HuH-7 (cell line): ENCODE measurements at regions not wholly inside any gene's neighbourhood (a gene's known extent, or its start where the extent isn't known, plus 50 kb on each side); places are given as distances from the start of the nearest gene placed in this dataset.
A peak's percentile ranks its signal among the peaks of the same experiment; 100 is the strongest.
"Not testable (repeated sequence)": the region's sequence is repeated elsewhere in the genome, so short reads cannot be mapped to it uniquely, and the experiment has no call there.

Experiments
- DNase-seq: peaks from one replicate; pipeline ENCODE4 v3.0.0; 2011; ENCODE audit warnings: low spot score

DNA sequence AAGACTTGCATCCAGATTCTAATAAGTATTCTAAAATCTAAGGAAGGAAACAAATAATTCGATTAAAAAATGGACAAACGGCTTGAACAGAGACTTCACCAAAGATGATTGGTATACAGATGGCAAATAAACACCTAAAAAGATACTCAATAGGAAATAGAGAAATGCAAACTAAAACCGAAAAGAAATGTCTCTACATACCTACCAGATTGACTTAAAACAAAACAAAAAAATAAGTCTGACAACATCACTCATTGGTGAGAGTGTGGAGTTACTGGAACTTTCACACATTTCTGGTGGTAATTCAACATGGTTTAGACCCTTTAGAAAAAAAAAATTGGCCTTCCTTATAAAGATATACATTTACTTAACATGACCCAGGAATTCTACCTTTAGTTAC, 869.8 kb downstream of the TTLL7 start:
- no peak for DNase-seq

- DNase-seq, result no peak
These were observed 873.5 kb downstream of the TTLL7 start for GRCh38 chr1:83125456-83125855.

DNA sequence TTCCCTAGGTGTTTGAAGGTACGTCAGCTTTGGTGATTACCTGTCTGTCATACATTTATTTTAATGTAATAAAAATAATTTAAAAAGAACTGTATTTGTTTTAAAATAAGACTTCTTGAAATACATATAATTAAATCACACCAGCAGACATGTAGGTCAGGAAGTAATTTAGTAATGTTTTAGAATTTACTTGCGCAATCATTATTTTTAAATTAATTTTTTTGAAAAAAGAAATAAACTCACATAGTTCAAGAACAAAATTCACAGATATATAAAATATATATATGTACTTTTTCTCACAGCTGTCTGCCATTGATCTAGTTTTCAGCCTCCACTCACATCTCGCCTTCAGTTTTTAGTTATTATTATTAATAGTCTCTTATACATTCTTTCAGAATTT, 875.9 kb downstream of the TTLL7 start:
- DNase-seq, result no peak

GRCh38 chr1:83118472-83118871, 880.5 kb downstream of the TTLL7 start:
- no peak for DNase-seq

GRCh38 chr1:83117030-83117429, 881.9 kb downstream of the TTLL7 start:
- not testable (repeated sequence) for DNase-seq

- DNase-seq, result no peak
These were observed 883.1 kb downstream of the TTLL7 start for GRCh38 chr1:83115785-83116184.

- DNase-seq, result no peak
These were observed 884.6 kb downstream of the TTLL7 start for GRCh38 chr1:83114136-83114834.

GRCh38 chr1:83113652-83114051, 885.3 kb downstream of the TTLL7 start:
- no peak for DNase-seq

DNA sequence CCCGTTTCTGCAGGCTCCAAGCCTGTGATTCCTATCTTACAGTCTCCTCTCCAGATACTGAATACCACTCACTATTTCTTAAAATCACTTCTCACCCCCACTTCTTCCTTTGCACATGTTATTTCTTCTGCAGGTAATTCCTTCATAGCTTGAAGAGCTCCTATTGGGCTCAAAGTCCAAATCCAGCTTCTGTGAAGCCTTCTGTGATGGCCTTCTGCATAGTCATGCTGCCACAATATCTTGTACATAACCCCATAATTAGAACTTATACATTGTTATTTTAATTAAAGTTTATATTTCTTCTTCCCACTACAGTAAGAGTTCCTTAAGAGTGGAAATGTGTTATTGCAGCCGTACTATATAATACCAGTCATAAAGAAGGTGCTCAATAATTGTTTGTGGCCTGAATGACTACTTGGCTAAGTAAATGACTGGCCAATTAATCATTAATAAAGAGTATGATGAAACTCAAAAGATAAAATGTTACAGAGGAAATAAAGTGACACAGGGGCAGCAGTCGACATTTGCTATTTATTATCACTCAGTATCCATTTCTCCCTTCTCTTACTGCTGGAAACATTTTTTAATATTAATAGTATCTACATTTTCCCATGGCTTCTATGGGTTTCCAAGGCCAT, 886.6 kb downstream of the TTLL7 start:
- no peak for DNase-seq

DNA sequence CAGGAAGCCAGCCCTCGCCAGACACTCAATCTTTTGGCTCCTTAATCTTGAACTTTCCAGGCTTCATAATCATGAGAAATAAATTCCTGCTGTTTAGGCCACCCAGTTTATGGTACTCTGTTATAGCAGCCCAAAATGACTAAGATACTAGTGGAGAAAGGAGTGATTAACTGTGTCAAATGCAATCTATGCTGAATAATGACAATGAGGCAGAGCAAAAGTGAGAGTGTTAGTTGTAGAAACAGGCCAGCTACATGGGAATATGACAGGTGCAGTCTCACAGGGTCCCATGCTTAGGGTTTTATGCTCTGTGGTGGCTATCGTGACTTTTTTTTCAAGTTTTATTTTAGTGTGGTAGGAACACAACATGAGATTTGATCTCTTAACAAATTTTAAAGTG, 888.8 kb downstream of the TTLL7 start:
- no peak for DNase-seq

GRCh38 chr1:83109692-83110091, 889.2 kb downstream of the TTLL7 start:
- no peak for DNase-seq

DNA sequence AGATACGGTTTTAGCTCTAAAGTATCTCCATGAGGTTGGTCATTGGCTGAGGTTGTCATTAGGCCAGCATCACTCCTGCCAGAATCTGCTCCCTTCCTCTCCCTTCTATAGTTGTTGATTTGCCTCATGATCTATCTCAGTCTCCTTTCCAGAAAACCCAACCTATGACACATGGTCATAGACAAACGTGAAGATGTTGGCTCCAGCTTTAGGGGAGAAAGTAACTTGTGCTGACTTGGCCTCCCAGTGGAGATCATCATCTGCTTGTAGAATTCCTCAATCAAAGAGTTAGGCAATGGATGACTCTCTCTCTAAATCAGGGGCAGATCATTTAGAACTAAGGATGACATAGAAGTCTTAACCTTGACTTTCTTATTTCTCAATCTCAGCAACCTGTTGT, 894.4 kb downstream of the TTLL7 start:
- no peak for DNase-seq

DNA sequence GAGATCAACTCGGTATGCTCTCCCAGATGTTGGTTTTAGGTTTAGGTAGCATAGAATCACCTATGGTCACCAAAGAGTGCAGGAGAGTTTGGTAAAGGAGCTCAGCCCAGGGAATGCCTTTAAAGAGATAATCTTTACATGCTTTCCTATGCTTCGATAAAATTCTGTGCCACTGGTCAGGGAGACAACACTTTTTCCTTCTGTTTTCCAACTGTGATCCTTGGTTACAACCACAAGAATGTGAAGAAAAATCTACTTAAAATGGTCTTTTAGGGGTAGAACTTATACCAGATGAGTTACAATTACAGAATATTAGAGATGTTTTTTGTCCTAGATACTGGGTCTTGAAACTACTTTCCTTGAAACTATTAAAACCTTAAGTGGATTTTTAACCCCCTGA, 895.6 kb downstream of the TTLL7 start:
- DNase-seq, result no peak

DNA sequence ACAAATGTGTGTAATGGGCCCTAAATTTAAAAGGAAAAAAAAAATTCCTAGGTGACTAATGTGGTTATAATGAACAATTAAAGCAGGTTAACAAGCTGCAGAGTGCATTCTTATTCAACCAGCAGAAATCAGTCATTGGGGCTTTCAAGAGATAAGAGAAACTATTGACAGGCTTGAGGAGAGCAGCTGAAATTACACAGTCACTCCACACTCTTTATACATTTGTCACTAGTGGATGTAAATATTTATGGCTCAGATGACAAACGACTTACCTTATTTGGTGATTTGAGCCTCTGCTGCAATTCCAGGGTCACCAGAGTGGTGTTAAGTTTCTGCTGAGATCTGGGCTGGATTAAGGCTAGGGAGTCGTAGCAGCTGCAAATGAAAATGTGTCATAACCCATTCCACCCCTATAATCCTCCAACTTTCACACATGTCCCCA, 896.3 kb downstream of the TTLL7 start:
- peak; percentile 20 for DNase-seq

DNA sequence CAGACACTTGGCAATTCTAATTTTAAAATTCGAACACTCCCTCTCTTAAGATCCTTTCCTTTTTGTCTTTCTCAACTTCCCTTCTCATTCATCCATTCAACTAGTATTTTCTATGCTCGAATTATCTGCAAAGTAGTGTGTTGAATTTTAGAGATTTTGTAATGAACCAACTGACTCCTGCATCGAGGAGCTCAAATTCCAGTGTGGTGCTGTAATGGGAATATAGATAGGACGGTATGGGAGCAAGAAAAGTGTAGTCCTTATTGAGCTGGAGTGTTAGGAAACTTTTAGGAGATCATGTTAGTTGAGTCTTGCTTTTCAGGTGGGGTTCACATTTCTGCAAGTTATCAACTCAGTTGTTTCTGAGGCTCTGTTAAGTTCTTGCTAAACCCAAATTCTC, 897.5 kb downstream of the TTLL7 start:
- DNase-seq, result no peak

- no peak for DNase-seq
These were observed 898.8 kb downstream of the TTLL7 start for GRCh38 chr1:83100133-83100532.

DNA sequence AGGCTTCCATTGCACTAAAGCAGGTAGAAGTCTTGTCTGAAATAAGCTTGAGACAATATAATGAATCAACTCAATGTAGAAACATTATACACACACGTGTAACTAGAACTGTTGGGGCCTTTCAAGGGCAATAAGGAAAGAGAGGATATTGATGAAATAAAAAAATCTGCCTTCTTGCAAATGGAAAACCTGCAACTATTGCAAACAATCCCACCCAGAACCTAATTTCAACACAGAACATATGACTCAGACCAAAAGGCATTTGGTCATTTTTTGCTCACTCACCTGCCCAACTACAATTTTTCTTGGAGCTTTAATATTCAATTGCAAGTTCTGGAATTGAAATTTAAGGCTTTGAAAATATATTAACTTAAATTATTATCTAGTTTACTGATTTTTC, 900.1 kb downstream of the TTLL7 start:
- no peak for DNase-seq

DNA sequence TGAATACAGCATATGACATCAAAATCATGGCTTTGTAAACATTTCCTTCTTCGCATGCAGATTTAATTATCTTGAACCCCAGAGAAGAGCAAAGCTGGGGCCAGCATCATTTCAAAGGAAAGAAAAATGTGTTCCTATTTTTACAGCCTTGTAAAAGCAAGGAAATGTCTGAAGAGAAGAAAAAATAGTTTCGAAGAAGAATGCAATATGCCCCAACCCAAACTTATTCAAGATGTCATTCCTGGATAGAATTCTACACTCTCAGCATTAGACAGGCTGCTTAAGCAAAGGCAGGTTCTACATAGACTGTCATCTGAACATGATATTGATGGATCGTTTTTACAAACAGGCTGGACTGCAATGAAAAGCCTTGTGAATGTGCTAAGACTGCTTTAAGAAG, 900.8 kb downstream of the TTLL7 start:
- DNase-seq, result no peak

GRCh38 chr1:83097715-83098114, 901.2 kb downstream of the TTLL7 start:
- no peak for DNase-seq

DNA sequence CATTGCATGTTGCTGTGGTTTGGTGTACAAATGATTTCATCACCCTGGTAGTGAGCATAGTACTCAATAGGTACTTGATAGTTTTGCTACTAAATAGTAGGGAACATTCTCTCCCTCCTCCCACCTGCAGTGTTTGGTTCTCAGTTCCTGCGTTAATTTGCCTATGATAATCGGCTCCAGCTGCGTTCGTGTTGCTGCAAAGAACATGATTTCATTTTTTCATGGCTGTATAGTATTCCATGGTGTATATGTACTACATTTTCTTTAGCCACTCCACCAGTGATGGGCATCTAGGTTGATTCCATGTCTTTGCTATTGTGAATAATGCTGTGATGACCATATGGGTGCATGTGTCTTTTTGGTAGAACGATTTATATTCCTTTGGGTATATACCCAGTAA, 903.4 kb downstream of the TTLL7 start:
- no peak for DNase-seq

DNA sequence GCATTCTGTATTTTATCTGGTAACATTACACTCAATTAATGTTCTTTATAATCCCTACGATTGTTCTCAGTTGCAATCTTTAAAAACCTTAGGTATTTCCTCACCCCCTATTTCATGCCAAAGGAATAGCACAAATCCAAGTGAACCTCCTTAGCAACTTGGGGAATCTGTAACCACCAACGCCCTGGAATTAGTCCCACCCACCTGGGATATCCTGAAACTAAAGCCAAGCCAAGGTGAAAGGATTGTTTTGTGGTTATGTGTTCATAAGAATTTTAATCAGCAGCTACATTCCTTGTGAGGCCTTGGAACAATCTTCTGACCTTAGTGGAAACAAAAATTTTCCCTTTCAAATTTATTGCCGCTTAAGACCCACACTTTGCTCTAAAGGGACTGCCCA, 908.7 kb downstream of the TTLL7 start:
- DNase-seq, result no peak

DNA sequence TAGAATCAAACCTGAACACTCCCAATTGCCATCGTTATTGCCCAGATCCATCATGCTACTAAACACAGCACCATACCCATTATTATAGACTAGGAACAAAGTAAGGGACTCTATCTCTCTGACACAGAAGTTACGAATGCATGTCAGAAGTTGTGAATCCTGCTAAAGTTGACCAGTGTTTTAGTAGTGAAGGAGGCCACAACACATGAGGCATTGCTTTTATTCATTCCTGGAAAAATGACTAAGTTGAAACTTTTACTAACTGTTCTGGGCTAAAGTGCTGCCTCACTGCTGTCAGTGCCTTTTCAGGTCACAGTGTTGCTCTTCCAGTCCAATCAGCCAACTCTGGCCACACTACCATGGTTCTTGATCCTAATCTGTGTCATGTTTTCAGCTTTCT, 911.1 kb downstream of the TTLL7 start:
- DNase-seq, result no peak

- DNase-seq, result no peak
These were observed 911.9 kb downstream of the TTLL7 start for GRCh38 chr1:83086986-83087512.

DNA sequence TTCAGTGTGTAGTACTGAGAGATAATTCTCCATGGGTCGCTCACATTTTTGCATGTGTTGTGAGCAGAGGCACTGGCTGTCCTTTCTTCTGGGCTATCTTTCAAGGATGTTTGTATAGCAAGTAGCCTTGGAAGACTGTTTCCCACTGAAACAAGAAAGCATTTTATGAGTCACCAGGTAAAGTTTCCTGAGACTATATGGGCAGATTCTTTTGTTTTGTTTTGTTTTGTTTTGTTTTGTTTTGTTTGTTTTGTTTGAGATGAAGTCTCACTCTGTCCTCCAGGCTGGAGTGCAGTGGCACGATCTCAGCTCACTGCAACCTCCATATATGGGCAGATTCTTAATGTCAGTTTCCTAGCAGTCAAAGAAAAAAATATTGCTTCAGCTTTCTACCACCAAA, 912.6 kb downstream of the TTLL7 start:
- no peak for DNase-seq
